NB4 (cell line): ENCODE measurements at regions not wholly inside any gene's neighbourhood (a gene's known extent, or its start where the extent isn't known, plus 50 kb on each side); places are given as distances from the start of the nearest gene placed in this dataset.

ENCODE experiments used
- DNase-seq: peaks from one replicate; pipeline ENCODE4 v3.0.0; 2010; ENCODE audit warnings: low read depth
- H3K4me3 ChIP-seq: one replicate; pipeline ENCODE4 v1.5.1; 2011; ENCODE audit warnings: mild to moderate bottlenecking, low read depth, low read length, moderate library complexity
- MYC ChIP-seq: IDR thresholded peaks from 2 replicates; pipeline ENCODE4 v1.6.1; 2011; ENCODE audit warnings: low read depth, low read length
- POLR2A ChIP-seq: IDR thresholded peaks from 2 replicates; pipeline ENCODE4 v1.6.1; 2011; ENCODE audit warnings: mild to moderate bottlenecking; ENCODE audit not compliant: insufficient read length; ENCODE audit errors: extremely low read depth
- TF ChIP-seq, protein P1 (sequence below): IDR thresholded peaks from one replicate; pipeline ENCODE4 v1.5.1; 2012; ENCODE audit warnings: low read depth, low read length
- TF ChIP-seq, protein P2 (sequence below): IDR thresholded peaks from 2 replicates; pipeline ENCODE4 v1.6.1; 2011; ENCODE audit warnings: low read depth, low read length

DNA sequence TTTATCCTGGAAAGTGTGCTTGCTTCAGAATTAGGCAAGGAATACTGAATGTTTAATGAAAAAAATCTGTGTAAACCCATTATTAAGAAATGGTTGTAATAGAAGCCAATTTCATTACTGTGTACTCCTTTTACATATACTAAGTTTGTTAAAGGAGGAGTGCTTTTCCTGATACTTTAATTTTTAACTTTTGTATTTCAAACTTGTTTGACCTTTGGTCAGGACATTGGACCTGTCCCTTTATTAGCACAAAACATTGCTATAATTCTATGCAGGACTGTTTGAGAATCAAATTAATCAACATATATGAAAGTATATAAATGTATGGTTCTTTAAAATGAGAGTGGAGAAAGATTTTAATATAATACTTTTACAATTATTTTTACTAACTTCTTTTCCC, 659.6 kb downstream of the TMTC2 start:
- TF ChIP-seq POLR2A: no peak
- TF ChIP-seq, protein P1, sequence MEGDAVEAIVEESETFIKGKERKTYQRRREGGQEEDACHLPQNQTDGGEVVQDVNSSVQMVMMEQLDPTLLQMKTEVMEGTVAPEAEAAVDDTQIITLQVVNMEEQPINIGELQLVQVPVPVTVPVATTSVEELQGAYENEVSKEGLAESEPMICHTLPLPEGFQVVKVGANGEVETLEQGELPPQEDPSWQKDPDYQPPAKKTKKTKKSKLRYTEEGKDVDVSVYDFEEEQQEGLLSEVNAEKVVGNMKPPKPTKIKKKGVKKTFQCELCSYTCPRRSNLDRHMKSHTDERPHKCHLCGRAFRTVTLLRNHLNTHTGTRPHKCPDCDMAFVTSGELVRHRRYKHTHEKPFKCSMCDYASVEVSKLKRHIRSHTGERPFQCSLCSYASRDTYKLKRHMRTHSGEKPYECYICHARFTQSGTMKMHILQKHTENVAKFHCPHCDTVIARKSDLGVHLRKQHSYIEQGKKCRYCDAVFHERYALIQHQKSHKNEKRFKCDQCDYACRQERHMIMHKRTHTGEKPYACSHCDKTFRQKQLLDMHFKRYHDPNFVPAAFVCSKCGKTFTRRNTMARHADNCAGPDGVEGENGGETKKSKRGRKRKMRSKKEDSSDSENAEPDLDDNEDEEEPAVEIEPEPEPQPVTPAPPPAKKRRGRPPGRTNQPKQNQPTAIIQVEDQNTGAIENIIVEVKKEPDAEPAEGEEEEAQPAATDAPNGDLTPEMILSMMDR: no peak
- TF ChIP-seq MYC: no peak
- TF ChIP-seq, protein P2, sequence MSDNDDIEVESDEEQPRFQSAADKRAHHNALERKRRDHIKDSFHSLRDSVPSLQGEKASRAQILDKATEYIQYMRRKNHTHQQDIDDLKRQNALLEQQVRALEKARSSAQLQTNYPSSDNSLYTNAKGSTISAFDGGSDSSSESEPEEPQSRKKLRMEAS: no peak
- no peak for DNase-seq
- no peak overlapping the region for H3K4me3 ChIP-seq

DNA sequence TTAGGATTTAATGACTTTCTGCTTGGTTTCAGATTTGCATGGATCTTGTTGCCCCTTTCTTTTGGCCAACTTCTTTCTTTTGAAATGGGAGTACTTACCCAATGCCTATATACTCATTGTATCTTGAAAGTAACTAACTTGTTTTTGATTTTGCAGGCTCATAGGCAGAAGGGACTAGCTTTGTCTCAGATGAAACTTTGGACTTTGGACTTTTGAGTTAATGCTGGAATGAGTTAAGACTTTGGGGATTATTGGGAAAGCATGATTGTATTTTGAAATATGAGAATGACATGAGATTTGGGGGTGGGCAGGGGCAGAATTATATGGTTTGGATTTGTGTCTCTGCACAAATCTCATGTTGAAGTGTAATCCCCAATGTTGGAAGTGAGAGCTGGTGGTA, 657.1 kb downstream of the TMTC2 start:
- no peak for DNase-seq
- no peak overlapping the region for H3K4me3 ChIP-seq
- no peak for TF ChIP-seq POLR2A
- TF ChIP-seq MYC: no peak
- TF ChIP-seq, protein P1: no peak
- TF ChIP-seq, protein P2: no peak

DNA sequence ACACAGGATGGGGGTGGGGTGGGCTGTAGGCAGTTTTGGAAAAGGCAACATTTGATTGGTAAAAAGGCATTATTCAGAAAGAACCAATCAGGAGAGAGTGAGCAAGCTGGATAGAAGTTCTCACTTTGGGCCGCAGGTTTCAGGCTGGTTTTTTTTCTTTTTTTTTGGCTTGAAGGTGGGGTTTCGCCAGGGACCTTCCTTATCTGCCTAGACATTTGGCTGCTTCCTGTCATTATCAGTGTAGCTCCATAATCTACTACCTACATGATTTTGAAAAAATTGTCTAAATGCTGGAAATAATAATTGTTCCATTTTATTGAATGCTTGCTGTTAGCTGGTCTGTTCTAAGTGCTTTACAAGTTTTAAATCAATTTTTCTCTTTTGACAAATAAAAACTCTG, 649.0 kb downstream of the TMTC2 start:
- no peak for DNase-seq
- TF ChIP-seq, protein P1: no peak
- TF ChIP-seq POLR2A (no peak), MYC (no peak)
- TF ChIP-seq, protein P2: no peak
- H3K4me3 ChIP-seq: no peak overlapping the region

DNA sequence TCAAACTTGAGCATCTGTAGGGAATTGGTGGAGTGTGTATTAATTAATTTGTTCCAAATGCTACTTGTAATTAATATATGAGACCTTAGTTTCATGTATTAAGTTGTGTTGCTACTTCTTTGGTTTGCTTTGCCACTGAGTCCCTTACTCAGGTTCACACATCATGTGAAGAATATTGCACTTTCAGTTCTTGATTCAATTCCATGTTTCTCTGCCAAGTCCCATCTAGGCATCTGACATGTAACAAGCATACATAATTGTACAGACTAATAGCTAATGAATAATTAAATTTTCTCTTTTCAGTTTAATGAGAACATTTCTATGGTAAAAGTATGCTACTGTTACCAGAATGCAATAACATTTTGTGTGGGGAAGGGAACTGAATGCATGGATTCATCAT, 640.0 kb downstream of the TMTC2 start:
- no peak for DNase-seq
- no peak overlapping the region for H3K4me3 ChIP-seq
- no peak for TF ChIP-seq POLR2A
- TF ChIP-seq, protein P1: no peak
- TF ChIP-seq MYC: no peak
- TF ChIP-seq, protein P2: no peak

DNA sequence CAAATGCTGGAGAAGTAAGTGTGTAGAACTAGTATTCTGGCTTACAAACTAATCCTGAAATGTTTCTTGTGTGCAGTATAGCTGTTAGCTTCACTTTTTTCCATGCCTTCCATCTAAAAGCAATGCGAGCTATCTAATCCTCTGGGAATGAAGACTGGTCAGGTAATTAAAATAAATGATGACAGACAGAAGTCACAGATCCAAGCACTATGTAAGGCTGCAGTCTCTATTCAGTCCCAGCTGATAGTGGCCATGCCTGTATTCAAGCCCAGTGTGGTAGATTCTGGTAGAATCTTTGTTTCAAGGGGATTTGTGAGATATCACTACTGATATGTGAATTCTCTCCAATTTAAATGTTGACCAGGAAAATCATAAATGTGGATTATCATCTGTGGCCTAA, 637.2 kb downstream of the TMTC2 start:
- H3K4me3 ChIP-seq: no peak overlapping the region
- TF ChIP-seq MYC: no peak
- TF ChIP-seq, protein P2: no peak
- TF ChIP-seq, protein P1: no peak
- no peak for TF ChIP-seq POLR2A
- DNase-seq: no peak

DNA sequence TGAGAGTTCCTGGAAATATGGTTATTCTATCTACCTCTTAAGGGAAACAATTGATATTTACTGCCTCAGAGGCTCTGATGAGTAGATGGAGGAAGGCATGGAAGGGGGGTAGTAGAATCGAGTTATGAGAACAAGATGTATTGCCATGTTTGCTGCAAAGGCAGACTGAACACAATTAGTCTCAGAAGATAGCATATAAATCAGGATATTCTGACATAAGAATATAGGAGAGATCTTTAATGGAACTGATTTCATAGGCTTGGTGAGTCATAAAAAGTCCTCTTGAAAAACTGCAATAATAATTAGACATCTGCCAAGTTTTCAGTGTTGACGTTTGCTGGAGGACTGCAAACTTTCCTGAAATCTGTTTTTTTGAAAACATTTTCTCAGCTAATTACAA, 636.1 kb downstream of the TMTC2 start:
- no peak overlapping the region for H3K4me3 ChIP-seq
- TF ChIP-seq, protein P2: no peak
- TF ChIP-seq MYC (no peak), POLR2A (no peak)
- TF ChIP-seq, protein P1: no peak
- DNase-seq: no peak
